GM19455 (cell line): ENCODE measurements at regions not wholly inside any gene's neighbourhood (a gene's known extent, or its start where the extent isn't known, plus 50 kb on each side); places are given as distances from the start of the nearest gene placed in this dataset.

Experiments used
- ATAC-seq: cut with Tn5 transposase; IDR thresholded peaks from one replicate; pipeline ENCODE4 v1.9.1; 2021; ENCODE audit not compliant: unreplicated experiment

DNA sequence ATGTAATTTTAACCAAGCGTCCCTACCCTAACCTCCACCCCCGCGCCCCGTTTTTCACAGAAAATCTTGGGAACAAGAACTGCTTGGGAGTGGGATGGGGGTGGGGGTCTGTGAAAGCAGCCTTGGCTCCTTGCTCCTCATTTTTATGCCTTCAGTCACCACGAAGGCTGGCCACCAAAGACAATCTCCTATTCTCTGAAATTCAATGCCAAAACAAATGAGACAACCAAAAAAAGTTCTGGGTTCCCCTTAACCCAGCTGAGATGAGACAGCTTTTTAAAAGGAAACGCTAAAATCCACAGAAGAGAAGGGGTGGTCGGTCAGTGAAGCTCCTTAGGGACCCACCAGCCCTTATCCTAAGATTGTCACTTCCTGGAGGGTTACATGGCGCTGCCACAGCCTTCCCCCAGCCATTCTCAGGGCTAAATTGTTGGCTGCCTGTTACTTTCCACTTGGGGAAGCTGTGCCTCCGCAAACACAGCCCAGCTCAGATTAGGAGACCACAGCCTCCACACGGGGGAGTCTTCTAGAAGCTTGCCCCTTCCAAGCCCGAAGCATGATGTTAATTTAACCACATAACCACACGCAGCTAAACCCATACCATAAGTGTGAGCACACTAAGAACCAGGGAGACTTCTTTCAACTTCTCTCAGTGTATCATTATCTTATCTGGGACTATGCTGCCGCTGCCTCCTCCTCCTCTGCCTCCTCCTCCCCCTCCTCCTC lies 136.3 kb downstream of the FOXD1 start:
- no peak for ATAC-seq

DNA sequence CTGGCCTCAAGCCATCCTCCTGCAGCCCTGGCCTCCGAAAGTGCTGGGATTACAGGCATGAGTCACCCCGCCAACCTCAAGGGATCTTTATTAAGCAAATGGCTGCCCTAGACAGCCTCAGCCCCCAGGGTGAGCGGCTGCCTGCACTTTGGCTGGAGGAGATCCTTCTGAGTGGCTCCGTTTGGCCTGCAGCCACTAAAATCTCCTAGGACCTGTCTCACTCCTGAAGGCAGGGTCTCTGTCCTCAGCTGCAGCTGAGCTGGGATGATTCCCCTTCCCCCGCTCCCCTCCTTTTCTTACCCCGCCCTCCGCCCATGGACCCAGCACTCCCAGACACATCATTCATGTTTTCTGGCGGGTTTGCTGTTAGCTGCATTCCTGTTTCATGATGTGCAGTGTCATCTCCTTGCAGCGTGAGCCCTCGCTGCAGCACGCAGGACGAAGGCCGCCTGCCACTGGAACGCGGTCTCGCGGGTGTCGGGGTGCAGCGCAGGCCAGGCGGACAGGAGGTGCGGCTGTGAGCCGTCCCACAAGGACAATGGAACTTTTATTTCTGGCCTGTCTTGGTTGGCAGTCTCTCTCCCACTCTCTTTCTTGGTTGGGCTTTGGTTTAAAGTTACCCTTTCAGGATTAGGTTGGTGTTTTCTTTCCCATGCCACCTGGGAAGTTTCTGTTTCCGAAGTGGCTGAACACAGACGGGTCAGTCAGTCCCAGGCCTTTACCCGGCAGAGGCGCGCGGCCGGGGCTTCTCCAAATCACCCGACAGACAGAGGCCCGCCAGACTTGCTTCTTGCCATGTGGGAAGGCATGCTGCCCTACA lies 137.1 kb downstream of the FOXD1 start:
- no peak for ATAC-seq

DNA sequence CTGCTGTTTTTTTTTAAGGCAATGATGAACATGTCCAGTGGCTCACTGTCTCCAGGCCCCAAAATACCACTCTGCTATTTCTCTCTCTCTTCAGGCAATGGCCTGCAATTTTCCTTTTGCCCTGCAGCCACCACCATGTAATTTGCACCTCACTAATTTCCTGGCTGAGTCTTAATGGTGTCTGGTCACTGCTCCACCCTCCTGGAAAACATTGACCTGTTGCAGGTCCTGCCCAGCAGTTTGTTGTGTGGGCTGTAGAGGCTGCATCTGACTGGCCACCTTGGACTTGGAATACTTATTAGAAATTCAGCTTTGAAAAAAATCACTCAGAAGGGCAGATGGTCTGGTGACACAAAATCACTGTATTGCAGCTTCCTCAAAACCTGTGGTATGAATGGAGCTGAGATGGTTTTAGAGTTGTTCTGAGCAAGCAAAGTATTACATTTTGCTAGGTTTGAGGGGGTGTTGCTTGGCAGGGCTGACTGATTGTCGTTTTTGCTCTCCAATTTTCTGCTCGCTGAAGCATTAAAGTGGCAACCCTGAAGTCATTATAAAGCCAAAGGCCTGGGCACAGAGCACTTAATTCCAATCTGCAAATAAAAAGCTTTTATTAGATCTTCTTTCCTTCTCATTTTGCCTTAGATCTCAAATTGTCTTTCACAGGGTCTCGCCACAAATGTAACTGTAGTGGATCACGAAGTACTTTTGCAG lies 134.8 kb downstream of the TMEM174 start:
- no peak for ATAC-seq

DNA sequence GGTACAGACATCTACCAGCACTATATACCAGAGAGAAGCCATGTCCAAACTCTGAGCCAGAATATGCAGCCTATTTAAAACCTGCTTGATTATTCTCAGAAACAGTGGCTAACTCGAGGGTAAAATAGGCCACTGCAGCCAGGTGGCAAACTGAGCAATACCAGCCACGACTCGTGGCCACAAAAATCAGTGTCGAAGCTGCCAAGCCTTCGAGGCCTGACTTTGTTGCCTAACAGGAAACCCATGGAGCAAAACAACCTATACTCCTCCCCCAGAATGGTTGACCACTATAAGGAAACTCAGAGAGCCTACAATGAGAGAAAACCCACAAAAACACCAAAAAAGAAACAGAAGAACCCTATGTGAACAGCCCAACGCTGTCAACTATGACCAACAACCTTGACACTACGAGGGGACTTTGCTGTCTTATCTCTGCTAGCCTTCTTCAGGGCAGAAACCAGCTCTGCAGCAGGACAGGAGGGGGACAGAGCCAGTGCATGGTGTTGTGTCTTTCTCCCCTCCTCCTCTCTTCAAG lies 133.8 kb downstream of the TMEM174 start:
- no peak for ATAC-seq

DNA sequence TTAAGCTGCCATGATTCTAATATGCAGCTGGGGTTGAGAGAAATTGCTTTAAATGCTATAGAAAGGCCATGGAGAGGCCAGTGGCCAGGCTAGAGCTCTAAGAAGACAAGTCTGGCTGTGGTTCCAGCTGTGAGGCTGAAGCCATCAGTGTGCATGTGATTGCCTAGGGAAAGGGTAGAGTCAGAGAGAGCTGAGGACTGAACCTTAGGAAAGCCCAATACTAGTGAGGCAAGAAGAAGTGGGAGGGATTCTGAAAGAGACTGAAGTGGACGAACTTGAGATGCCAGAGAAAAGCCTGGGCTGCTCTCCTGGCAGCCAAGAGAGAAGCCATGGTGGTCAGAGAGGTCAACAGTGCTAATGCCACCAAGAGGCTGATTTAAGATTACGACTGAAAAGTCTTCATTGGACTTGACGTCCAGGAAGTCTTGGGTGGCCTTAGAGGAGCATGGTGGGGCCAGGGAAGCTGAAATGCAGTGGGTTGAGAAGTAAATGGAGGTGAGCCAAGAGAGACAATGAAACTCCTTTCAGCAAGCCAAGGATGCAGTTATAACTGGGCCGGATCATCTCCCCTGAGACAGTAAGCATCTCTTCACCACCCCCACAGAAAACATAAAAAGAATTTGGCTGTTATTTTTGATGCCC lies 133.2 kb downstream of the TMEM174 start:
- ATAC-seq, result no peak

DNA sequence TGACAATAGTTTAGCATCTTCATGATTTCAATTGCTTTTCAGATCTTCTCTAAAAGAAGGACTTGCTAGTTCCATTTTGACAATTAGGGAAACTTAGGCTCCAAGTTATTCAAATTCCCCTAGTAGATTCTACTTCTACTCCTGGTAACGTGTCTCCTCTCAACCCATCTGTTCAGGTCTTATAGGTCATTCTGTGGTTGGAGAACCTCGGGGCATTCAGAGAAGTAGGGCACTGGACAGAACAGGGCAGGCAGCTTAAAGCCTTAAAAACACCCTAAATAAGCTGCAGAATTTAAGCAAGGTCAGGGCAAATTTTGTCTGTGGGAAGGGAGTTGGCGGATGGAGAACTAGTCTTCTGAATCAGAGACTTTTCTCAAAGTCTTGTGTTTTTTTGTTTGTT lies 132.4 kb downstream of the TMEM174 start:
- ATAC-seq, result no peak

DNA sequence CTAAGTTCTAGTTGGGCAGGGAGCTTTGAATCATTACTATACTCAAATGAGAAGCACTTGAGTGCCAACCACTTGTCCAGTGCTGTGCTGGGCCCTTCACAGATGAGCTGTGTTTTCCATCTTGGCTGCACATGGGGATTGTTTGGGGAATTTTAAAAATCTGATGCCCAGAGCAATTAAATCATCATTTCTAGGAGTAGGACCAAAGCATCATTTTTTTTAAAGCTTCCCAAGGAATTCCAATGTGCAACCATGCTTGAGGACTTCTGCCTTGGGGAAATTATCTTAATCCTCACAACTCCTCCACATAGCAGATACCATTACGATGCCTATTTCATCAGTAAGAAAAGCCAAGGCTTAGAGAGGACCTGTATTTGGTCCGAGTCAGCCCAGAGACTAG lies 131.4 kb downstream of the TMEM174 start:
- ATAC-seq, result no peak

DNA sequence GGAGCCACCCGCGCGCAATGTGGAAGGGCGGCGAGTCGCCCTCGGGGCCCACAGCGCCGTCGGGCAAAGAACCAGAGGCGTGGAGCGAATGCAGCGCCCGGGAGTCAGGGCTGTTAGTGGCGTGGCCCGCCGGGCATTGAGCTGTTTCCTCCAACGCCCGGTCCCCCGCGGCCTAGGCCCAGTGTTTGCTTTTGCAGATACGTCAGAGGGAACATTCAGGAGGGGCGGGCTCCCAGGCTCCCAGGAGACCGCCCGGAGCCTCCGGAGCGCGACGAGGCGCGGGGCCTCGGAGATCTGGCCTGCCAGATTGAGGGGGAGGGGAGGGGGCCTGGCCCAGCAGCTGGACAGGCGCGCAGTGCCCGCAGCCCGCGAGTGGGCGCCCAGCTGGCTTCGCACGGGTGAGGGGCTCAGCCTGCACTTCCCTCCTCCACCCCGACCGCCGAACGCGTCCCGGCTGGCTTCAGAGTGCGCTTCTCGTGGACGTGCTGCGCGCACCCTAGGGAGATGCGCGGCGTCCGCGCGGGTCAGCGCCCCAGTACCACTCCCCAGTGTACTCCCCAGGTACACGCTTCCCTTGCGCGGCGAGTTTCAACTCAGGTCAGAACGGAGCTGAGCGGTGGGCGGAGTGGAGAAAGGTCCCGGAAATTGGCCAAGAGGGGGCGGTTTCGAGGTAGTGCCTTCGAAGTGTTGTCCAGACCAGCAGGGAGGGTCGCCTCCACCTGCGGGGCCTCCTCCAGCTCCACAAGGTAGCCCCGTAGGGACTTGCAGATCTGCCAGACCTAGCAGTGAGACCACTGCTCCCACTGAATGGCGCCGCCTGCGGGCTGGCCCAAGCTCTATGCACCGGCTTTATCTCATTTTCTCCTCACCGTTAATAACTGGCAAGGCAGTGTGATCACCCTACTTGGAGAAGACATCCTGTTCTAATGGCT lies 130.4 kb downstream of the TMEM174 start:
- no peak for ATAC-seq

DNA sequence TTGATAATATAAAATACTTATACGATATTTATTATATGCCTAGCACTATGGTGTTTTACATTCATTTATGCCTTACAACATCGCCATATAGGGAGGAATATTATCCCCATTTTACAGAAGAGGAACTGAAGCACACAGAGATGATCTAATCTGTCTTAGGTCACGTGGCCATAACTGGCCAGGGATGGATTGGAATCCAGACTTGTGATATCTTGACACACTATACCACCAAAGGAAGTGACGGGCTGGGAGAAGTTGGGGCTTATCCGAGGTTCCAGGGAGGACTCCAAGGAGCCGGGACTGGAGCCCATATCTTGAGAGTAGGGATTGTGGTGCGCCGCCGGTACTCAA lies 129.8 kb downstream of the TMEM174 start:
- no peak for ATAC-seq

DNA sequence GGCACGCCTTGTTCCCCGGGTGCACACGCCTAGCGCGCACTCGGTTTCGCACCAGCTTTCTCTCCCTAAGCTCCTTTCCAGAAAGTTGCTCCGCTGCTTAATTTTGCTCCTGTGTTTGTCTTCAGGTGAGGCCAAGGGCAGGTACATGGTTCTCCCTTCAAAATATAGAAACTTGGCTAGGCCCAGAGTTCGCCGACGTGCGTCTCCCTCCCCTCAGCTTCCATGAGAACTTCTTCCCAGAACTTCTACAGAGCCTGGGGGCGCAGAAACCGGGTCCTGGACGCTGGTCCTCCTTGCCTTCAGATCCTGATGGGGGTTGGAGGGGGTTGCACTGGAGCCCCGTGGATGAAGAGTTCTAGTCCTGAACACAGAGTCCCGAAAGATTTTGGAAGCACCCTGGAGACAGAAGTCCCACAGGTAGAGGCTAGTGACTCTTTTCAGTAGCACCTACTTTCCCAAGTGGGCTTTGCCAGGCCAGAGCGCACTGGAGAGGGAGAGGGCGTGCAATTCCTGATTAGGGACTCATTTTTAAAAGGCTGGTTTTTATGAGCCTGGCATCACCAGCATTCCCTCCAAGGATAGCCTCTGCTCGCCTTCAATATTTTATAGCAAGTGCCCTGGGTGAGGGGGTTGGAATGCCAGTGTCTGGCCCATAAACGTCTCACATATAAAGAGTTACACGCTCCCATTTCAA lies 128.4 kb downstream of the TMEM174 start:
- ATAC-seq, result no peak

DNA sequence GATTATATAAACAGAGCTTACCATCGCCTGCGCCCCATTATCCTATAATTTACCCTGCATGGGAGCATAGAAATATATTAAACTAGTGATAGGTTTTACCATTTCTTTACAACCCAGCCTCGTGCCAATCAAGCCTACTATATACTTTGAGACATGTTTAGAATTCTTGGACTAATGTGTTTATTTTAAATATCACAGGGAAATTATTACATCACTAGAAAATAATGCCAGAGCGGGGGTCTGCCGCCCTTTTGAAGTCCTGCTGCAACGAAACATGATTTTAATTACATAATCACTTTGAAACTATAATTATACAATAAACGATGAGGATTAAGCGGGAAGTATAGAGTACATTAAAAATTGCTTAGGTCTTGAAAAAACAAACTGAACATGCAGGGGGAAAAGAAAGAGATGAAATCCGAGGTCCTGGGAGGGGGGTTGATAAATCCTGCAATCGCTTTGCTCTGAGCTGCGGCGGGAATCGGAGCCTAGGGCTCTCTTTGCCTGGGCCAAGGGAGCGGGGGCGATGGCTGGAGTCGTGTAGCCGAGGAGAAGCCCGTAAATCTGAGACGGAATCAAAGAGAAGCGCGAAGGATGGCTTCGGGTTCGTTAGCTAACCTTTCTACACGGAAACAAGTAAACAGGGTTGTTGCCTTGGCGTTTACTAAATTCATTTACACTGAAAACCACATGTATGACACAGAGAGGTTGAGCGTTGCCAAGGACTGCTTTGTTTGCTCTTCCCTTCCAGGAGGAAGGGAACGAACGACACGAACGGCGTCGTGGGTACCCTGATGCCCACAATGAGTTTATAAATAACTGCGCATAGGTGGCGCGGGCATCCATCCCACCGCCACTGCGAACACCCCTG lies 127.6 kb downstream of the TMEM174 start:
- no peak for ATAC-seq

DNA sequence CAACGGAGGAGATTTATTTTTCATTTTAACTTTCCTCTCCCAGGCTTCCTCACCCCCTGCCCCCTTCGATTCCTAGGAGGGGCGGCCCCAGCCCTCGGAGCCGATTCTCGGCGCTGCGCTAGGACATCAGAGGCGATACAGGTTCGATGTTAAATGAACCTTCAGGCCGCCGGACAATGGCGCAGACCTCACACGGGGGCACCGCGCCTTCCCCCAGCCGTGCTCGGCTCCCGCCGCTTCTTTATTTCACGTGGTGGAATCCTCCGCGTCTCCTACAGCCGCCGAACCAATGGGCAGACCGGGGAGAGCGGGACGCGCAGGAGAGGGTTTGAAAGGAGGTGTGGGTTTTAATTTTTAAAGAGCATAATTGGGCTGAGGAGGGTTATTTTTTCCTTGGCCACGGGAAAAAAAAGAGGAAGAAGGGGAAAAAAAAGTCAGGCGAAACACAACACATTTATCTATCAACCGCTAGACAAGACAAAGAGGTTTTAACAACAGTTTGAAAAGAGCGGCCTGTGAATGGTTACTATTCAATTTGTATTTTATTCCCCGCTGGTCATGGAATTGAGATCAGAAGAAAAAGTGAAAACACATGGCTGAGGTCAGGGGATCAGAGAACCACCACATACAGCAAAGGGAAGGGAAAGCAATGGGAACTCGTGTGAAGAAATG lies 126.8 kb downstream of the TMEM174 start:
- ATAC-seq, result no peak

DNA sequence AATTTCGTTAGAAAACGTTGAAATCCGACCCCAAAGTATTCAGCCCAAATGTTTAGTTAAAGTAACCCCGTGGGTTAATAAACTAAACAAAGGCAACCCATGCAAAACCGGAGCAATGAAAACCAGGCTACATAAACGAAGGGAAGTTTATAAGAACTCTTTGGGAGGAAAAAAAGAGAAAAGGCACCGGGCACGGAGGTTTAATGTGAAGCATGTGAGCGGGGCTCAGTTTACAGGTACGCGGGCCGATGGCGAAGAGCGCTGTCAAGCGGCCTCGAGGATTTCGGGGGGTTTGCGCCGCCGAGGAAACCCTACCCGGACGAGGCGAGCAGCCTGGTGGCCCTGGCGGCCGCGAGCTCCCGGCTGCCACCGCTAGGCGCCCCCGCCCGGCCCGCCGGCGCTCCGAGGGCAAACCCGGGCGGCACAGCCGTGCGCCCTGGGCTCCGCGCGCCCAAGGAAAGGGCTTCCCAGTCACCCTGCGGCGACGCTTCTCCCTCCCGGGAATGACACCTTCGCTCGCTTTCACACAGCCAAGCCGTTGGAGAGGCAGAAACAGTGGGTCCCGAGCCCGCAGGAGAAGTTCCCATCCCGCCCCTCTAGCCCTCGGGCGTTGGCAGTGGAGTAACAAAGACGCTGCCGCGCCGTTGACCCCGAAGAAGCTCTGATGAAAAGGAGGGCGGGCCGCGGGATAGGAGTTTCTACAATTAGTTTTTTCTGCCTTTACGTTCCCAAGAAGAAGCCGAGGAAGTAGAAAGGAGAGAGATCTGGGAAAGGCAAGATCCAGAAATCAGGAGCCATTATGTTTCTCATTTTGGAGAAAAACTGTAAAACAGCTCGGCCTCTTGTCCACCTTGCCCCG lies 126.0 kb downstream of the TMEM174 start:
- ATAC-seq, result no peak

DNA sequence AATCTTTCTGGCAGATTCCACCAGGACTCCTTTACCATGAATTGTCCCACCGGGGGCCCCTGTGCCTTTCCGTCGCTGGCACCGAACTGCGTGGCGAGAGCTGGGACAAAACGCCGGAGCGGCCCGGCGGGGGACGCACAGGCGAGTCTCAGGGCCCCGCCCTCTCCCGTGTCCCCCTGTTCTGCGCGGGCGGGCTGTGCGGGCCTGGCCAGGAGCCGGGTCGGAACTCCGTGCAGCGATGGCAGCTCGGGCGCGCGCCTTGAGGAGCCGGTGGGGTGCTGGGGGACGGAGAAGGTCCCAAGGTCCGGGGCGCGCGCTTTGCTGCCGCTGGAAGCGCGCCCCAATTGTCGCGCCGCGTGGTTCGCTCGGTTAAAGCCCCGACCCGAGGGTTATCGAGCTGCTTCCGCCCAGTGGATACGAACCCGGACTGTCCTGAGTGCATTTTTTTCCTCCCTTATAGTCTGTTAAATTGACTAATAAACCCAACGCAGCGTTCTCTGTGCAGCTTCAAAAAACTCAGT lies 125.3 kb downstream of the TMEM174 start:
- ATAC-seq, result no peak

DNA sequence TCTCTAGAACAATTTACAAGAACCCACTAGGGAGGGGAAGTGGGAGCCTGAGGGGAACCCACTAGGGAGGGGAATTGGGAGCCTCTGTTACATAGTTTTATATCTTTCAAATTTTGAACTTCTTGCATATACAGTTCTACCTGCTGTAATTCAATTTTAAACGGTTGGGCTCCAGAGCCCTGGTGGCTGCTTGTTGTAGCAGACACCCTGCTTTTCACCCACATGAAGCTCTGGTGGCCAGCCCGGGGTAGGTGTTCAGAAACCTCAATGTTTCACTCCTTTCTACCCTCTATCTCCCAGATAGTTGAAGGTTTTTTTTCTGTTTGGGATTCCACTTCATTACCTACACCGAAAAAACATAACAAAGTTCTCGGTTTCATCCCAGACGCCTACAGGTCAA lies 124.4 kb downstream of the TMEM174 start:
- ATAC-seq, result no peak

DNA sequence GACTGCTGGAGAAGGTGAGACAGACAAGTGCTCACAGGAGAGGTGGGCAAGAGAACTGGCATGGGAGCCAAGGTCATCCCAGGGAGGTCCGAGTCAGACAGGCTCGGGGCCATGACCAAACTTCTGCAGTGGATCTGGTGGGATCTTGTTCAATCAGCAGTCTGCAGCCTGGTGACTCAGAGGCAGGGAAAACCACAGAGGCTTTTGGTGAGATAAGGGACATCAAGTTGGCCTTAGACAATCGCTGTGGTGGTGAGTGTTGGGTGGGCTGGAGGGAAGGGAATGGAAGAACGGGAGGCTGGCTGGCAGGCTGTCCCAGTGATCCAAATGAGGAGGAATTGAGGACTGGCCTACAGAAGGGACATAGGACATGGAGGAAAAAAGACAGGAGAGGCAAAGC lies 123.8 kb downstream of the TMEM174 start:
- no peak for ATAC-seq

DNA sequence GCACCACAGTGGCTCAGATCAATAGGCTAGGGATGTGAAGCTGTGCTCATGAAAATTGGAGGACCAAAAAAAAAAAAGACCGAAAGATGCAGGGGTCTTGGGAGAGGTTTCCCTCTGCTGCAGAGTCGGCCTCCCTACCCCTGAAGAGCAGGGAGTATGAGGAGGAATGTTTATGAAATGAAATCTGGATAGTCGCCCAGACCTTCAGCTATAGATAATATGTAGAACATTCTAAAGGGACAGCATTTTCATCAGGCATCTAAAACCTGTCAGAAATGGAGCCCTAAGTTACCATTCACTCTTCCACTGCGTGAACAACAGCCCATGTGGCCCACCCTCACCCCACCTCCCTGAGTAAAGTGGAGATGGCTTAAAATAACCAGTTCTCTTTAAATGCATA lies 122.9 kb downstream of the TMEM174 start:
- ATAC-seq, result no peak
